ENCODE measurements at regions not wholly inside any gene's neighbourhood (a gene's known extent, or its start where the extent isn't known, plus 50 kb on each side); places are given as distances from the start of the nearest gene placed in this dataset.
"Not testable (repeated sequence)": the region's sequence is repeated elsewhere in the genome, so short reads cannot be mapped to it uniquely, and the experiment has no call there.

GRCh38 chr22:16315565-16315964 lies 277.0 kb downstream of the CCT8L2 start:
- DNase-seq; H3K4me3 ChIP-seq; BruUV-seq (replicated peaks); H3K79me2 ChIP-seq (ENCODE audit: low read depth); H4K20me1 ChIP-seq (ENCODE audit: insufficient read depth); H3K9me2 ChIP-seq (ENCODE audit: insufficient read depth); H3K4me1 ChIP-seq (replicated peaks; ENCODE audit: insufficient read depth); POLR2A ChIA-PET (ENCODE audit: unreplicated experiment); H2AFZ ChIP-seq; intact Hi-C loops (cut with micrococcal nuclease; ENCODE audit: unreplicated experiment); H3K36me3 ChIP-seq (ENCODE audit: low read depth); H3K27me3 ChIP-seq (ENCODE audit: insufficient read depth, low read depth); H3K4me2 ChIP-seq; CTCF ChIA-PET; H3K9me3 ChIP-seq (ENCODE audit: insufficient read depth, low read depth); H3K27ac ChIP-seq; H3F3A ChIP-seq (ENCODE audit: insufficient read depth, low read depth): not testable (repeated sequence)
